HG03469 (cell line): ENCODE measurements at regions not wholly inside any gene's neighbourhood (a gene's known extent, or its start where the extent isn't known, plus 50 kb on each side); places are given as distances from the start of the nearest gene placed in this dataset.

Source experiments
- ATAC-seq: cut with Tn5 transposase; IDR thresholded peaks from one replicate; pipeline ENCODE4 v1.9.1; 2021; ENCODE audit warnings: mild to moderate bottlenecking, moderate library complexity, moderate number of reproducible peaks; ENCODE audit not compliant: unreplicated experiment

- ATAC-seq: no peak
These were observed 61.9 kb upstream of the C3orf80 start for GRCh38 chr3:160163229-160163878.

- no peak for ATAC-seq
These were observed 57.0 kb upstream of the C3orf80 start for GRCh38 chr3:160168246-160168645.

- no peak for ATAC-seq
These were observed 55.9 kb upstream of the C3orf80 start for GRCh38 chr3:160169139-160169976.

GRCh38 chr3:160170409-160171370 is 54.5 kb upstream of the C3orf80 start:
- no peak for ATAC-seq

GRCh38 chr3:160171813-160172212 is 53.4 kb upstream of the C3orf80 start:
- no peak for ATAC-seq

GRCh38 chr3:160174621-160175020 is 50.6 kb upstream of the C3orf80 start:
- no peak for ATAC-seq
